CD14-positive monocyte (primary cell): ENCODE measurements at regions not wholly inside any gene's neighbourhood (a gene's known extent, or its start where the extent isn't known, plus 50 kb on each side); places are given as distances from the start of the nearest gene placed in this dataset.

Source experiments
- DNase-seq, 3 donors: peaks; one replicate each; pipeline ENCODE4 v3.0.0-alpha.2; 2011 to 2022
- H2AFZ ChIP-seq: 2 replicates; pipeline ENCODE4 v1.6.0; 2012; ENCODE audit warnings: mild to moderate bottlenecking, low read depth, low read length, inconsistent platforms; ENCODE audit not compliant: insufficient read depth, poor library complexity, severe bottlenecking
- H3K27ac ChIP-seq, 2 donors: 1 replicate in 1 of 2; 2 replicates in 1 of 2; pipeline ENCODE4 v1.5.1; 2012 to 2013; ENCODE audit warnings: low read length in 2 of 2, control low read depth in 1 of 2, inconsistent platforms in 1 of 2, low read depth in 1 of 2, mild to moderate bottlenecking in 1 of 2
- H3K27me3 ChIP-seq, 2 donors: one replicate each; pipeline versions ENCODE4 v1.6.0 to v1.6.1; 2011 to 2013; ENCODE audit warnings: low read length in 2 of 2; ENCODE audit not compliant: control insufficient read depth in 2 of 2, insufficient read depth in 2 of 2
- H3K36me3 ChIP-seq, 2 donors: replicated peaks in 1 of 2; 1 replicate in 1 of 2; 2 replicates in 1 of 2; pipeline versions ENCODE4 v1.5.1 to v1.6.1; 2012 to 2013; ENCODE audit warnings: low read length in 2 of 2, control low read depth in 1 of 2, inconsistent platforms in 1 of 2, mild to moderate bottlenecking in 1 of 2; ENCODE audit not compliant: insufficient read depth in 2 of 2, control insufficient read depth in 1 of 2
- H3K4me1 ChIP-seq, 2 donors: 1 replicate in 1 of 2; 2 replicates in 1 of 2; pipeline versions ENCODE4 v1.5.1 to v1.6.1; 2012 to 2013; ENCODE audit warnings: low read length in 2 of 2, control low read depth in 1 of 2, inconsistent platforms in 1 of 2, mild to moderate bottlenecking in 1 of 2, moderate library complexity in 1 of 2; ENCODE audit not compliant: insufficient read depth in 2 of 2, control insufficient read depth in 1 of 2
- H3K4me2 ChIP-seq: replicated peaks from 2 replicates; pipeline ENCODE3; 2012; ENCODE audit warnings: low read length, moderate library complexity, mild to moderate bottlenecking; ENCODE audit not compliant: poor library complexity, severe bottlenecking; ENCODE audit errors: extremely low read depth
- H3K4me3 ChIP-seq, 3 experiments: fragments of 200-600 bp in 1 of 3; sonication (generic) in 1 of 3; replicated peaks in 1 of 3; 1 replicate in 2 of 3; 2 replicates in 1 of 3; pipeline ENCODE4 v1.5.1; 2011 to 2013; ENCODE audit warnings: low read length in 3 of 3, mild to moderate bottlenecking in 3 of 3, control low read depth in 2 of 3, low read depth in 2 of 3, inconsistent platforms in 1 of 3, moderate library complexity in 1 of 3
- H3K79me2 ChIP-seq: 2 replicates; pipeline ENCODE4 v1.6.0; 2012; ENCODE audit warnings: mild to moderate bottlenecking, control low read depth, inconsistent platforms, low read length, moderate library complexity; ENCODE audit not compliant: insufficient read depth
- H3K9ac ChIP-seq: 2 replicates; pipeline ENCODE4 v1.6.0; 2017; ENCODE audit warnings: low read length, mild to moderate bottlenecking; ENCODE audit not compliant: insufficient read depth, poor library complexity, severe bottlenecking
- H3K9me3 ChIP-seq, 2 donors: replicated peaks in 1 of 2; 1 replicate in 1 of 2; 2 replicates in 1 of 2; pipeline versions ENCODE4 v1.5.1 to v1.6.1; 2012 to 2013; ENCODE audit warnings: low read length in 2 of 2, control low read depth in 1 of 2; ENCODE audit not compliant: control insufficient read depth in 1 of 2, insufficient read depth in 1 of 2
- H4K20me1 ChIP-seq: 2 replicates; pipeline ENCODE4 v1.6.0; 2012; ENCODE audit warnings: mild to moderate bottlenecking, low read length, control low read depth, moderate library complexity; ENCODE audit not compliant: insufficient read depth
- H3K27ac Mint-ChIP-seq, 7 donors: one replicate each; pipeline ENCODE4 v1.8.0; 2020; ENCODE audit warnings: mild to moderate bottlenecking in 7 of 7, mixed read lengths in 7 of 7, moderate library complexity in 6 of 7, inconsistent platforms in 2 of 7
- H3K27me3 Mint-ChIP-seq, 3 donors: one replicate each; pipeline ENCODE4 v1.8.0; 2021 to 2022; ENCODE audit warnings: low read depth in 3 of 3, mild to moderate bottlenecking in 3 of 3, mixed read lengths in 3 of 3, moderate library complexity in 3 of 3, inconsistent platforms in 1 of 3
- H3K36me3 Mint-ChIP-seq, 2 donors: one replicate each; pipeline ENCODE4 v1.8.0; 2020; ENCODE audit warnings: mixed read lengths in 2 of 2, inconsistent platforms in 1 of 2, mild to moderate bottlenecking in 1 of 2
- H3K4me1 Mint-ChIP-seq: one replicate; pipeline ENCODE4 v1.8.0; 2020; ENCODE audit warnings: mild to moderate bottlenecking, mixed read lengths
- H3K4me3 Mint-ChIP-seq, 2 donors: one replicate each; pipeline ENCODE4 v1.8.0; 2020; ENCODE audit warnings: mild to moderate bottlenecking in 2 of 2, mixed read lengths in 2 of 2, moderate library complexity in 1 of 2
- H3K9me3 Mint-ChIP-seq, 7 donors: one replicate each; pipeline ENCODE4 v1.8.0; 2020 to 2022; ENCODE audit warnings: mixed read lengths in 7 of 7, mild to moderate bottlenecking in 6 of 7, moderate library complexity in 6 of 7, inconsistent platforms in 2 of 7
- WGBS: methylation state at CpG from one replicate; pipeline ENCODE4 v1.1.5; 2013; ENCODE audit warnings: missing lambda C conversion rate; ENCODE audit not compliant: insufficient coverage; 5-methylcytosine and 5-hydroxymethylcytosine counted together
- intact Hi-C, 2 donors: fragments of 100-400 bp; cut with micrococcal nuclease; formaldehyde crosslinking; loops; one replicate each; pipeline versions ENCODE4 v1.15.0 to v1.15.1; 2023
- TF ChIP-seq, protein P1 (sequence below): fragments of 200-600 bp; IDR thresholded peaks from one replicate; pipeline ENCODE4 v1.8.0; 2022; ENCODE audit warnings: antibody characterized with exemption, mild to moderate bottlenecking

DNA sequence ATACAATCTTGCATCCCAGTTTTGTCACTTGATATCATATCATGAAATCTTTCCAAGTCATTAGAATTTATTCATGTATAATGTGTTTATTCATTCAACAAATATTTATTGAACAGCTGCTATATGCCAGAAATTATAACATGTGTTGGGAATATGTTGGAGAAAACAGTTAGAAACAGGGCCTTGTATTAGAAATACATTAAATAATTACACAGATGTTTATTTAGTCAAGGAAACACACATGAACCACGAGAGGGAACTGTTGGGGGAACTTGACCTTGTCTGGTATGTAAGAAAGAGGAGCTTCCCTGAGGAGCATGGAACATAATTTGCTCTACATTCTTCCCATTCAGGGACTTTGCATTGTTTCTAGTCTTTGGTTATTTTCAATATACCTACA lies 191.7 kb upstream of the FRMD6 start:
- no CpG with 5 or more reads among the region's 1 CpG for WGBS
- no peak for DNase-seq
- H3K4me1 Mint-ChIP-seq = no peaks in the 10 kb centered on the region
- H3K79me2 ChIP-seq = no peaks in the 10 kb centered on the region
- H3K27ac Mint-ChIP-seq = no peak overlapping the region
- H3K9me3 ChIP-seq = no peaks in the 10 kb centered on the region
- H3K36me3 Mint-ChIP-seq = no peaks in the 10 kb centered on the region
- H2AFZ ChIP-seq = no peak overlapping the region
- no peak overlapping the region for H3K4me3 Mint-ChIP-seq
- H3K27me3 ChIP-seq = no peaks in the 10 kb centered on the region
- H3K9ac ChIP-seq = no peak overlapping the region
- H3K27me3 Mint-ChIP-seq = peaks cover 0 to 2% (median 2%) of the 10 kb centered on the region in 3 donors
- H3K4me3 ChIP-seq = no peak overlapping the region
- H3K9me3 Mint-ChIP-seq = peaks cover 0 to 9% (median 2%) of the 10 kb centered on the region in 7 donors
- TF ChIP-seq, protein P1, sequence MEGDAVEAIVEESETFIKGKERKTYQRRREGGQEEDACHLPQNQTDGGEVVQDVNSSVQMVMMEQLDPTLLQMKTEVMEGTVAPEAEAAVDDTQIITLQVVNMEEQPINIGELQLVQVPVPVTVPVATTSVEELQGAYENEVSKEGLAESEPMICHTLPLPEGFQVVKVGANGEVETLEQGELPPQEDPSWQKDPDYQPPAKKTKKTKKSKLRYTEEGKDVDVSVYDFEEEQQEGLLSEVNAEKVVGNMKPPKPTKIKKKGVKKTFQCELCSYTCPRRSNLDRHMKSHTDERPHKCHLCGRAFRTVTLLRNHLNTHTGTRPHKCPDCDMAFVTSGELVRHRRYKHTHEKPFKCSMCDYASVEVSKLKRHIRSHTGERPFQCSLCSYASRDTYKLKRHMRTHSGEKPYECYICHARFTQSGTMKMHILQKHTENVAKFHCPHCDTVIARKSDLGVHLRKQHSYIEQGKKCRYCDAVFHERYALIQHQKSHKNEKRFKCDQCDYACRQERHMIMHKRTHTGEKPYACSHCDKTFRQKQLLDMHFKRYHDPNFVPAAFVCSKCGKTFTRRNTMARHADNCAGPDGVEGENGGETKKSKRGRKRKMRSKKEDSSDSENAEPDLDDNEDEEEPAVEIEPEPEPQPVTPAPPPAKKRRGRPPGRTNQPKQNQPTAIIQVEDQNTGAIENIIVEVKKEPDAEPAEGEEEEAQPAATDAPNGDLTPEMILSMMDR = no peak
- no peak overlapping the region for H3K27ac ChIP-seq
- H3K4me2 ChIP-seq = no peak overlapping the region
- intact Hi-C loops = no loop called here
- no peaks in the 10 kb centered on the region for H4K20me1 ChIP-seq
- H3K36me3 ChIP-seq = no peaks in the 10 kb centered on the region
- no peaks in the 10 kb centered on the region for H3K4me1 ChIP-seq

DNA sequence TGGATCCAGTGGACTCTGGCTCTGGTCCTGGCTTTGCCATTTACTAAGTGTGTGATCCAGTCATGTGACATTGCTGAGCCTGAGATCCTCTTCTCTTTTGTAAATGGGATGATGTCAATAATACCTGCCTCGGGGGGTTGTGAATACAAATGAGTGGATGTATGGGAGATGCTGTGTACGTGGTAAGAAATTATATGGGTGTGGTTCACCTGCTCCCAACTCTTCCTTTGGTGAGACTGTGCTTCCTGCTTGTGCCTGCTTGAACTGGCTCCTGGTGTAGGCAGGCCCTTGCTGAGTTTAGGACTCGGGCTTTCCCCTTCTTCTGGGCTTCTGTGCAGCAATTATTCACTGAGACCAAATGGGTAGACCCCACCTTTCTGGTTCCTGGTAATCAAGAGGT lies 189.5 kb upstream of the FRMD6 start:
- H3K4me3 Mint-ChIP-seq = no peak overlapping the region
- 100% methylated on average over 2 of the region's 3 CpGs for WGBS
- Histone ChIP-seq H3K27me3 (no peaks in the 10 kb centered on the region), H2AFZ (no peak overlapping the region), H3K9ac (no peak overlapping the region), H3K9me3 (no peaks in the 10 kb centered on the region), H3K4me2 (no peak overlapping the region), H3K4me1 (no peaks in the 10 kb centered on the region), H3K79me2 (no peaks in the 10 kb centered on the region), H3K36me3 (no peaks in the 10 kb centered on the region), H4K20me1 (no peaks in the 10 kb centered on the region), H3K27ac (no peak overlapping the region), H3K4me3 (no peak overlapping the region)
- intact Hi-C loops = no loop called here
- peaks cover 0 to 5% (median 0%) of the 10 kb centered on the region in 7 donors for H3K9me3 Mint-ChIP-seq
- no peak overlapping the region for H3K27ac Mint-ChIP-seq
- DNase-seq = no peak
- TF ChIP-seq, protein P1 = no peak
- H3K4me1 Mint-ChIP-seq = no peaks in the 10 kb centered on the region
- peaks cover 0 to under 1% (median 0%) of the 10 kb centered on the region in 3 donors for H3K27me3 Mint-ChIP-seq
- no peaks in the 10 kb centered on the region for H3K36me3 Mint-ChIP-seq
